ENCODE measurements at regions not wholly inside any gene's neighbourhood (a gene's known extent, or its start where the extent isn't known, plus 50 kb on each side); places are given as distances from the start of the nearest gene placed in this dataset.
"Not testable (repeated sequence)": the region's sequence is repeated elsewhere in the genome, so short reads cannot be mapped to it uniquely, and the experiment has no call there.

DNA sequence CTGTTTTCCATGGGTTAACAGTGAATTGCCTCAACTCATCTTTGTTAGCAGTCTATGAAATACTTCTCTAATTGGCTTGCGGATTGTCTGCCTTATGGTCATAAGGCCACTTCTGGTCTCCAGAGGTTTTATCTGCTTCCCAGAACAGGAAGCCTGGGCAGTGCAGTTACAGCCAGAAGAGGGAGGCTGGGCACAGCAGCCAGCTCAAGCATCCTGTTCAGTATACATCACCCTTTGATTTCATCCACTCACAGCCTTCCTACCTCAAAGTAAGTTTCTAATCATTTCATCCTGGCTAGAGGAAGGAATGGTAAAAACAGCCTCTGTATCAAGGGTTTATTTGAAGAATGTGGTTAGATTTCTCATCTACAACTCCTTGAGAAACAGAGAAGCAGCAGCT lies 311.5 kb upstream of the DEPDC1 start:
- Histone ChIP-seq H3K27me3 (ENCODE audit: control insufficient read depth, insufficient read depth, low read length) (no peaks in the 10 kb centered on the region), H3K4me3 (ENCODE audit: low read depth, low read length) (no peak overlapping the region), H3K27ac (ENCODE audit: low read depth, low read length) (no peak overlapping the region), H3K9me3 (ENCODE audit: control insufficient read depth, insufficient read depth, low read length) (no peaks in the 10 kb centered on the region)
- DNase-seq (ENCODE audit: low read depth, low spot score): no peak
- TF ChIP-seq, protein P1, sequence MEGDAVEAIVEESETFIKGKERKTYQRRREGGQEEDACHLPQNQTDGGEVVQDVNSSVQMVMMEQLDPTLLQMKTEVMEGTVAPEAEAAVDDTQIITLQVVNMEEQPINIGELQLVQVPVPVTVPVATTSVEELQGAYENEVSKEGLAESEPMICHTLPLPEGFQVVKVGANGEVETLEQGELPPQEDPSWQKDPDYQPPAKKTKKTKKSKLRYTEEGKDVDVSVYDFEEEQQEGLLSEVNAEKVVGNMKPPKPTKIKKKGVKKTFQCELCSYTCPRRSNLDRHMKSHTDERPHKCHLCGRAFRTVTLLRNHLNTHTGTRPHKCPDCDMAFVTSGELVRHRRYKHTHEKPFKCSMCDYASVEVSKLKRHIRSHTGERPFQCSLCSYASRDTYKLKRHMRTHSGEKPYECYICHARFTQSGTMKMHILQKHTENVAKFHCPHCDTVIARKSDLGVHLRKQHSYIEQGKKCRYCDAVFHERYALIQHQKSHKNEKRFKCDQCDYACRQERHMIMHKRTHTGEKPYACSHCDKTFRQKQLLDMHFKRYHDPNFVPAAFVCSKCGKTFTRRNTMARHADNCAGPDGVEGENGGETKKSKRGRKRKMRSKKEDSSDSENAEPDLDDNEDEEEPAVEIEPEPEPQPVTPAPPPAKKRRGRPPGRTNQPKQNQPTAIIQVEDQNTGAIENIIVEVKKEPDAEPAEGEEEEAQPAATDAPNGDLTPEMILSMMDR (IDR thresholded peaks at IDR 0.05; ENCODE audit: low read depth, low read length): no peak
- ChIA-PET CTCF (no interaction called here), POLR2A (no interaction called here)

DNA sequence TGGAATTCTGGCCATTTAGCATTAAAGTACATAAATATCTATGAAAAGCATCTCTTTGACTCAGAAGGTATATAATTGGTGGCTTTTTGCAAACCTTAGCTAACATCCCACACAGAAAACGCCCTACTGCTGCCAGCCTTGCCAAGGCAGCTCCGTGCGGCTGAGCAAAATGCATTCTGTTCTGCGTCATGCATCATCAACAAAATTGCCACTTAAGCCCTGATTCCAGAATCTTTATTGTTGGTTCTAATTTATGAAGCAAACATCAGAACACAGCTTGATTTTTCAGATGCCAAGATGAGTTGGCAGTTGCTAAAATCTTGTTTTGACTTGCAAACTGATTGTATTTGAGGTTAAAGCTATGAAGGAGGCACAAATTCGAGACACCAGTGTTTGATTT lies 314.9 kb upstream of the DEPDC1 start:
- no peak for DNase-seq (ENCODE audit: low read depth, low spot score)
- ChIA-PET POLR2A (no interaction called here), CTCF (no interaction called here)
- TF ChIP-seq, protein P1 (IDR thresholded peaks at IDR 0.05; ENCODE audit: low read depth, low read length): no peak
- no peaks in the 10 kb centered on the region for H3K27me3 ChIP-seq (ENCODE audit: control insufficient read depth, insufficient read depth, low read length)
- H3K9me3 ChIP-seq (ENCODE audit: control insufficient read depth, insufficient read depth, low read length): no peaks in the 10 kb centered on the region
- no peak overlapping the region for H3K27ac ChIP-seq (ENCODE audit: low read depth, low read length)
- no peak overlapping the region for H3K4me3 ChIP-seq (ENCODE audit: low read depth, low read length)

DNA sequence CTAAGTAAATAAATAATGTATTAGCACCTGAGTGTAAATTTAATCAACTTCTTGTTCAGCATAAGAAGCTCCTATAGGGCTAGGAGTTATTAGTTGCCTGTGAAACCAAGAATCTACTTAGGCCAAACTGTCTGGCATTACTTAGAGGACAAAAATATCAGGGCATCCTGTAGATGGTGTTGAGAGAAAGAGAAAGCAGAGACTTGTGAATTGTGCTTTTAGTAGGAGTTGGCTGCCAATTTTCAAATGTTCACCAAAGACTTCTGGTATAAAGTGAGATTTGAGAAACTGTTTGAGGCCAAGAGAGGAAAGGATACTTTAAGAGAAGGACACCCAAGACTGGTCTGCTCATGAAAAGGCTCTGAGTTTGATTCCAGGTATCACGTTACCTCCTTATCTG lies 315.5 kb upstream of the DEPDC1 start:
- ChIA-PET POLR2A (no interaction called here), CTCF (no interaction called here)
- no peak overlapping the region for H3K27ac ChIP-seq (ENCODE audit: low read depth, low read length)
- H3K9me3 ChIP-seq (ENCODE audit: control insufficient read depth, insufficient read depth, low read length): no peaks in the 10 kb centered on the region; the same call in 1 of the 2 replicates
- TF ChIP-seq, protein P1 (IDR thresholded peaks at IDR 0.05; ENCODE audit: low read depth, low read length): no peak
- H3K27me3 ChIP-seq (ENCODE audit: control insufficient read depth, insufficient read depth, low read length): no peaks in the 10 kb centered on the region
- no peak for DNase-seq (ENCODE audit: low read depth, low spot score)
- no peak overlapping the region for H3K4me3 ChIP-seq (ENCODE audit: low read depth, low read length)

DNA sequence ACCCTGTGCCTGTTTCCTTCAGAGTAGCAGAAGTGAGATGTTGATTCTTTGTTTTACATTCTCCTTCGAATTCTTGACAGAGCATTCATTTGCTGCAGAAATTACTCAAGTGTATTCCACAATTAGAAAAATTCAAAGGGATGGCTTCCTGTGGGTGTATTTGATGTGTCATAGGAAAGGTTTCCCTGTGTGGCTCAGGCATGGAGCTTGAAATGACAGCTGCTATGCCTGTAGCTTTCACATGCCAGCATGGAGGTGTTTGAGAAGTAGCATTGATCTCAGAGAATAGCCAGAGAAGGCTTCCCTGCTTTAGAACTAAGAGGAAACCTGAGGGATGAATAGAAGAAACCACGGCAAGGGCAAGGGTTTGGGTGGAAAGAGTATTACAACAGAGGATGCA lies 317.2 kb upstream of the DEPDC1 start:
- Histone ChIP-seq H3K27me3 (ENCODE audit: control insufficient read depth, insufficient read depth, low read length) (no peaks in the 10 kb centered on the region), H3K9me3 (ENCODE audit: control insufficient read depth, insufficient read depth, low read length) (no peaks in the 10 kb centered on the region; the same call in 1 of the 2 replicates), H3K27ac (ENCODE audit: low read depth, low read length) (no peak overlapping the region), H3K4me3 (ENCODE audit: low read depth, low read length) (no peak overlapping the region)
- no peak for DNase-seq (ENCODE audit: low read depth, low spot score)
- ChIA-PET CTCF (no interaction called here), POLR2A (no interaction called here)
- TF ChIP-seq, protein P1 (IDR thresholded peaks at IDR 0.05; ENCODE audit: low read depth, low read length): no peak

DNA sequence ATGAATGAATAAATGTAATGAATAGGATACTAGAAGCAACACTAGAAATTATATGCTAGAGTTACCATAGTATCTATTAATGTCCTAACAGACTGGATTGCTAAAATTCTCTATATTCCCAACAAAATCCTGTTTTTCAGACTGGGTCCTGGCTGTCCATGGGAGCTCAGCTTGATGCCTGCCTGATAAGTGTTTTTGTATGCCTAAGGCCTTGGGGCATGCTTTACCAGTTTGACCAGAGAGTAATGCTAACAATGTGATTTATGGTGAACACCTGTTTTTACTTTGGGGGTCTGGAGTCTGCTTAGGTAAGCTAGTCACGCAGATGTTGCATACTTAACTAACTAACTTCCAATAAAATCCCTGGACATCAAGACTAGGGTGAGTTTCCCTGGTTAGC lies 318.8 kb upstream of the DEPDC1 start:
- CTCF ChIA-PET: no interaction called here
- H3K27me3 ChIP-seq (ENCODE audit: control insufficient read depth, insufficient read depth, low read length): no peaks in the 10 kb centered on the region
- no peak overlapping the region for H3K4me3 ChIP-seq (ENCODE audit: low read depth, low read length)
- H3K9me3 ChIP-seq (ENCODE audit: control insufficient read depth, insufficient read depth, low read length): no peaks in the 10 kb centered on the region; the same call in 1 of the 2 replicates
- POLR2A ChIA-PET: no interaction called here
- TF ChIP-seq, protein P1 (IDR thresholded peaks at IDR 0.05; ENCODE audit: low read depth, low read length): no peak
- no peak overlapping the region for H3K27ac ChIP-seq (ENCODE audit: low read depth, low read length)
- DNase-seq (ENCODE audit: low read depth, low spot score): no peak

DNA sequence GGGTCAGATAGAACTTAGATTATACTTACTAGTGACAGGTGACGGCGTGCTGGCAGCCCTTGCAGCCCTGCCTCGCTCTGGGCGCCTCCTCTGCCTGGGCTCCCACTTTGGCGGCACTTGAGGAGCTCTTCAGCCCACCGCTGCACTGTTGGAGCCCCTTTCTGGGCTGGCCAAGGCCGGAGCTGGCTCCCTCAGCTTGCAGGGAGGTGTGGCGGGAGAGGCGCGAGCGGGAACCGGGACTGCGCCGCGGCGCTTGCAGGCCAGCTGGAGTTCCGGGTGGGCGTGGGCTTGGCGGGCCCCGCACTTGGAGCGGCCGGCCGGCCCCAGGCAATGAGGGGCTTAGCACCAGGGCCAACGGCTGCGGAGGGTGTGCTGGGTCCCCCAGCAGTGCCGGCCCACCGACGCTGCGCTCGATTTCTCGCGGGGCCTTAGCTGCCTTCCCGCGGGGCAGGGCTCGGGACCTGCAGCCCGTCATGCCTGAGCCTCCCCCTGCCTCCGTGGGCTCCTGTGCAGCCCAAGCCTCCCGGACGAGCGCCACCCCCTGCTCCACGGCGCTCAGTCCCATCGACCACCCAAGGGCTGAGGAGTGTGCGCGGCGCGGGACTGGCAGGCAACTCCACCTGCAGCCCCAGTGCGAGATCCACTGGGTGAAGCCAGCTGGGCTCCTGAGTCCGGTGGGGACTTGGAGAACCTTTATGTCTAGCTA lies 320.8 kb upstream of the DEPDC1 start:
- H3K9me3 ChIP-seq (ENCODE audit: control insufficient read depth, insufficient read depth, low read length); DNase-seq (ENCODE audit: low read depth, low spot score); H3K27ac ChIP-seq (ENCODE audit: low read depth, low read length); POLR2A ChIA-PET; H3K27me3 ChIP-seq (ENCODE audit: control insufficient read depth, insufficient read depth, low read length); H3K4me3 ChIP-seq (ENCODE audit: low read depth, low read length); CTCF ChIA-PET: not testable (repeated sequence)
